Ovary (tissue), 7 donors: ENCODE measurements at regions not wholly inside any gene's neighbourhood (a gene's known extent, or its start where the extent isn't known, plus 50 kb on each side); places are given as distances from the start of the nearest gene placed in this dataset.
A peak's percentile ranks its signal among the peaks of the same experiment; 100 is the strongest.
"Not testable (repeated sequence)": the region's sequence is repeated elsewhere in the genome, so short reads cannot be mapped to it uniquely, and the experiment has no call there.

Source experiments
- DNase-seq, 5 donors: peaks; one replicate each; pipeline ENCODE4 v3.0.0-alpha.2; 2019 to 2020
- H3K27ac ChIP-seq, 2 donors: fragments of 200-600 bp; one replicate each; pipeline versions ENCODE4 v1.5.1 to v1.8.0; 2019 to 2022
- H3K27me3 ChIP-seq: fragments of 200-600 bp; one replicate; pipeline ENCODE4 v1.8.0; 2022
- H3K36me3 ChIP-seq: fragments of 200-600 bp; sonication (generic); one replicate; pipeline ENCODE4 v1.5.1; 2019
- H3K4me1 ChIP-seq: one replicate; pipeline ENCODE4 v1.8.1; 2013; ENCODE audit warnings: mild to moderate bottlenecking, moderate library complexity; ENCODE audit not compliant: insufficient read depth
- H3K4me3 ChIP-seq: fragments of 200-600 bp; sonication (generic); one replicate; pipeline ENCODE4 v1.5.1; 2017
- H3K9me3 ChIP-seq, 2 donors: fragments of 200-600 bp in 1 of 2; sonication (generic) in 1 of 2; one replicate each; pipeline versions ENCODE4 v1.5.1 to v1.8.1; 2013 to 2019; ENCODE audit warnings: mild to moderate bottlenecking in 1 of 2, moderate library complexity in 1 of 2
- CTCF ChIP-seq, 3 donors: fragments of 450-650 bp in 2 of 3; fragments of 200-600 bp in 1 of 3; IDR thresholded peaks; one replicate each; pipeline versions ENCODE4 v1.5.1 to v1.8.0; 2016 to 2022; ENCODE audit warnings: antibody characterized with exemption in 3 of 3, mild to moderate bottlenecking in 1 of 3
- EP300 ChIP-seq: sonication (generic); formaldehyde crosslinking; IDR thresholded peaks from one replicate; pipeline ENCODE4 v1.6.1; 2017; ENCODE audit warnings: antibody characterized with exemption
- POLR2A ChIP-seq: fragments of 450-650 bp; IDR thresholded peaks from one replicate; pipeline ENCODE4 v1.6.1; 2017; ENCODE audit warnings: antibody characterized with exemption, mild to moderate bottlenecking, moderate library complexity
- WGBS, 3 donors: extraction: QIAGEN DNeasy Blood & Tissue Kit in 1 of 3; methylation state at CpG; one replicate each; pipeline versions ENCODE4 v1.1.5 to v1.1.7; 2013 to 2017; 5-methylcytosine and 5-hydroxymethylcytosine counted together
- intact Hi-C, 4 donors: fragments of 100-400 bp; cut with DNase I; formaldehyde crosslinking; loops; one replicate each; pipeline versions ENCODE4 v1.11.0 to v1.15.1; 2022 to 2023
- donor health status: DM: no; HTN: no; CAD: no; lungs with moderate emphysema.
- donor health status: DM: no; HTN: no; CAD: no.
- donor health status: Bipolar disorder and iron deficiency.
- donor health status: DM: no; HTN: no; CAD: no.
- donor health status: DM: yes; HTN: yes; CAD: no.

- Histone ChIP-seq H3K9me3 (no peaks in the 10 kb centered on the region), H3K27ac (no peak overlapping the region), H3K27me3 (no peaks in the 10 kb centered on the region), H3K4me1 (peaks cover 8% of the 10 kb centered on the region), H3K4me3 (no peak overlapping the region), H3K36me3 (no peaks in the 10 kb centered on the region)
- TF ChIP-seq POLR2A (no peak), CTCF (IDR thresholded peaks at IDR 0.05) (no peak), EP300 (no peak)
- intact Hi-C loops: loop anchor here in 1 of 4 donors (5.0 kb wide), 1 partner anchor 141 kb away; no protein-coding TSS in a partner anchor
- DNase-seq: no peak
- 86 to 92% (median 88%) methylated on average over 3 of the region's 3 CpGs for WGBS, 3 donors
These were observed 289.5 kb upstream of the MKLN1 start for GRCh38 chr7:131038153-131038552.

GRCh38 chr7:131039355-131039762 lies 288.3 kb upstream of the MKLN1 start:
- Histone ChIP-seq H3K9me3 (no peaks in the 10 kb centered on the region), H3K27me3 (no peaks in the 10 kb centered on the region), H3K36me3 (no peaks in the 10 kb centered on the region), H3K4me1 (peaks cover 6% of the 10 kb centered on the region), H3K4me3 (no peak overlapping the region), H3K27ac (no peak overlapping the region)
- WGBS, 3 donors: 16 to 19% (median 16%) methylated on average over 2 of the region's 2 CpGs
- intact Hi-C loops: loop anchor here in 1 of 4 donors (5.0 kb wide), 1 partner anchor 142 kb away; no protein-coding TSS in a partner anchor
- TF ChIP-seq CTCF (IDR thresholded peaks at IDR 0.05): no peak
- TF ChIP-seq POLR2A: no peak
- no peak for TF ChIP-seq EP300
- no peak for DNase-seq

- Histone ChIP-seq H3K4me3 (no peak overlapping the region), H3K27ac (peak overlapping the region in 1 of 2 donors; percentile 26), H3K4me1 (peaks cover 6% of the 10 kb centered on the region), H3K36me3 (no peaks in the 10 kb centered on the region), H3K9me3 (no peaks in the 10 kb centered on the region), H3K27me3 (no peaks in the 10 kb centered on the region)
- WGBS, 3 donors: 61 to 68% (median 64%) methylated on average over 3 of the region's 3 CpGs
- DNase-seq: no peak
- TF ChIP-seq EP300: no peak
- TF ChIP-seq CTCF (IDR thresholded peaks at IDR 0.05): no peak
- no peak for TF ChIP-seq POLR2A
- intact Hi-C loops: loop anchor here in 2 of 4 donors (2.0 to 5.0 kb wide), 2 partner anchors 143 kb away; no protein-coding TSS in a partner anchor
These were observed 287.8 kb upstream of the MKLN1 start for GRCh38 chr7:131039836-131040235.

- intact Hi-C loops: loop anchor here in 1 of 4 donors (2.0 kb wide), 1 partner anchor 144 kb away; no protein-coding TSS in a partner anchor
- Histone ChIP-seq H3K27me3 (no peaks in the 10 kb centered on the region), H3K36me3 (no peaks in the 10 kb centered on the region), H3K4me3 (no peak overlapping the region), H3K27ac (peak overlapping the region in 1 of 2 donors; percentile 26), H3K9me3 (no peaks in the 10 kb centered on the region), H3K4me1 (peaks cover 3% of the 10 kb centered on the region)
- WGBS, 3 donors: 4 to 5% (median 4%) methylated on average over 6 of the region's 6 CpGs
- TF ChIP-seq EP300 (no peak), POLR2A (no peak), CTCF (IDR thresholded peaks at IDR 0.05) (peak; percentile 43 to 92 (median 82))
- peak in 2 of 5 donors; percentile 41 to 69 for DNase-seq
These were observed 287.2 kb upstream of the MKLN1 start for GRCh38 chr7:131040467-131040932.

- WGBS, 3 donors: 95 to 96% (median 96%) methylated on average over 17 of the region's 17 CpGs
- H3K9me3 ChIP-seq, DNase-seq, H3K27ac ChIP-seq, H3K4me3 ChIP-seq, H3K27me3 ChIP-seq, H3K36me3 ChIP-seq, H3K4me1 ChIP-seq: not testable (repeated sequence)
- intact Hi-C loops: loop anchor here in 1 of 4 donors (2.0 kb wide), 1 partner anchor 144 kb away; no protein-coding TSS in a partner anchor
These were observed 286.5 kb upstream of the MKLN1 start for GRCh38 chr7:131041012-131041695.
